ENCODE measurements at regions not wholly inside any gene's neighbourhood (a gene's known extent, or its start where the extent isn't known, plus 50 kb on each side); places are given as distances from the start of the nearest gene placed in this dataset.
A peak's percentile ranks its signal among the peaks of the same experiment; 100 is the strongest.
"Not testable (repeated sequence)": the region's sequence is repeated elsewhere in the genome, so short reads cannot be mapped to it uniquely, and the experiment has no call there.

DNA sequence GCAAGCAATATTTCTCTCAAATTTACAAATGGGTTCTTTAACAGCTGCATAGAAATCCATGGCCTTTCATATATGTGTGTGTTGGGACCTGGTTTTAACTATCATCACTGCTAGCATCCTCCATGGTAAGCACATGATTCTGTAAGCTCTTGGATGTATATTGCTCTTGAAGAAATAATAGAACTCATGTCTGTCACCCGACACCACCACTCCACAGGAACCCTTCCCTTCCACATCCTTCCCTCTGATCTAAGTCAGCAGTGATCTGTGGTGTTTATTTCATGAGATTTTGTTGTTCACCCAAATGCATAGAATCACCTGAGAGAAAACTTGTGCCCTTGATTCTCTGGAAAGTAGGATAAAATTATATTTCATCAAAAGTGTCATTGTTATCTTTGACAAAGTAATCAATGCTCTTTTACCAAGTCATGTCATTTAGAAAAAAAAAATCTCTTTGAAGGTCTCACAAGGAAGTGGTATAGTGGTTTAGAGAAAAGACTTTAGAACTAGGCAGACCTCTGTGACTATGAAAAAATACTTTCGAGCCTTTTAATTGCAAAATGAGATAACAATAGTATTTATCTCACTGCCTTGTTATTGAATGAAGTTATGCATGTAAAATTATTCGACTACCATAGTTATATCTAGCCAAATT, 649.8 kb upstream of the SLC35B3 start:
- no peaks in the 10 kb centered on the region for H3K36me3 ChIP-seq (replicated peaks; ENCODE audit: control insufficient read depth, insufficient read depth, low read length)
- no peak overlapping the region for H3K4me3 ChIP-seq (ENCODE audit: insufficient read depth, low read depth, low read length)
- no peaks in the 10 kb centered on the region for H3K27me3 ChIP-seq (ENCODE audit: control insufficient read depth, insufficient read depth, low read length)
- DNase-seq = peak; percentile 3

DNA sequence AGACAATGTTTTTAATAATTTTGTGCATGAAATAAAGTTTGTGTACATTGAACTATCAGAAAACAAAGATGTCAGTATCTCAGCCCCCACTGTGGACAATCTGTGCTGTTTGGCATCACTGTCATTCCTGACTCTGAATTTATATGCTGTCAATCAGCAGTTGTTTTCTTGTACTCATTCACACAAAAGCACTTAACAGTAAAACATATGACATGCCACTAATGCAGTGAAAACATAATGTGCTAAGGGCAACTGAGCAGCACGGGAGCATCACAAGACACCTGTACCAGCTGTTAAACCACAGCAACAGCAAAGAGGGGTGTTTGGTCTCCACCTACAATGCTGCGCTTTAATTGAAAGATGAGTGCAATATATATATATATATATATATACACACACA, 647.8 kb upstream of the SLC35B3 start:
- Histone ChIP-seq H3K36me3 (replicated peaks; ENCODE audit: control insufficient read depth, insufficient read depth, low read length) (no peaks in the 10 kb centered on the region), H3K4me3 (ENCODE audit: insufficient read depth, low read depth, low read length) (no peak overlapping the region), H3K27me3 (ENCODE audit: control insufficient read depth, insufficient read depth, low read length) (no peaks in the 10 kb centered on the region)
- no peak for DNase-seq

DNA sequence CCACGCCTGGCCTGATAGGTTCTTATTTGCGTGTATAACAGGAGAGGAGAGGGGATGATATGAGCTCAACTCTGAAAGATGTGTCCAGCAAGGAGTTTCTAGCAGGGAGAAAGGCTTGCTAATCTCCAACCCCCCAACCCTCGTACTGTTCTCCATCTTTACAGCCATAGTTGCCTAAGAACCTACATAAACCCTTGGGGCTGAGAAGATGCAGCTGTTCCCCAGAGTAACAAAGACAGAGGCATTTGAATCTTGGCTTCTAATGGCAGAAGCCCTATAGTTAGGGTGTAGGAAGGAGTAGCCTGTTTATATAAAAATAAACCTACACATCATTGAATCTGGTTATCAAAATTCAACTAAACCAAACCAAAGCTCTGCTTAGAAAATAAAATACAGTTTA, 631.4 kb upstream of the SLC35B3 start:
- no peaks in the 10 kb centered on the region for H3K27me3 ChIP-seq (ENCODE audit: control insufficient read depth, insufficient read depth, low read length)
- H3K4me3 ChIP-seq (ENCODE audit: insufficient read depth, low read depth, low read length) = no peak overlapping the region
- no peak for DNase-seq
- H3K36me3 ChIP-seq (replicated peaks; ENCODE audit: control insufficient read depth, insufficient read depth, low read length) = no peaks in the 10 kb centered on the region

DNA sequence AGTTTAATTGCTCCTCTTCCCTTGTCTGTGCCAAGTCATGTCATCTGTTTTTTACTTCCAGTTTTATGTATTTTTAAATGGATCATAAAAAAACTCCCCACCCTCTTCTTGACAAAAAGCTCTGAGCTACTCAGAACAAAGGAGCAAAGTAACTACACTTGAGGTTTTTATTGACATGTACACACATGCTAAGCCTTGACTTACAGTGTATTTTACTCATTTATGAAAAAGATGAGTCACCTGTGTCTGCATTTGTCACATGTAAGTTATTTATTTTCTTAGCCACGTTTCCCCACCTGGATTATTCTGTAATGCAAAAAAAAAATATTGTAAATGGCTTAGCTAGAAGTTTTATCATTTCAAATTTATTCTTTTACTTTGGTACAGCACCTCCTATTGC, 628.8 kb upstream of the SLC35B3 start:
- no peaks in the 10 kb centered on the region for H3K27me3 ChIP-seq (ENCODE audit: control insufficient read depth, insufficient read depth, low read length)
- no peaks in the 10 kb centered on the region for H3K36me3 ChIP-seq (replicated peaks; ENCODE audit: control insufficient read depth, insufficient read depth, low read length)
- DNase-seq = no peak
- H3K4me3 ChIP-seq (ENCODE audit: insufficient read depth, low read depth, low read length) = no peak overlapping the region

DNA sequence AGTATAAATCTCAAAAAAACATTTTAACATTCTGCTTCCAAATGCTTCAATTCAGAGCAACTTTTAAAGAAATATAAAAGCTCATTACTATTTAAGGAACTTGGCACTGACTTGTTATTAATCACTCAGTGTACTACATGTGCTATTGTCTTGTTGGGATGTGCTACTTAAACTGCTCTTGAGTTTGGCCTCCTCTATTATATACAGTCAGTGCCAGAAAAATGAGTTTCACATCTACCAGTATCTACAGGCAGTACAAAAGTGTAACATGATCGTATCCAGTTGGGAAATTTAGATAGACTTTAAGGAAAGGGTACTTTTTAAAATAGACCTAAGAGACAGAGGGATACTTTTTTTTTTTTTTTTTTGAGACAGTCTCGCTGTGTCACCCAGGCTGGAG, 627.3 kb upstream of the SLC35B3 start:
- no peak overlapping the region for H3K4me3 ChIP-seq (ENCODE audit: insufficient read depth, low read depth, low read length)
- no peaks in the 10 kb centered on the region for H3K27me3 ChIP-seq (ENCODE audit: control insufficient read depth, insufficient read depth, low read length)
- DNase-seq = no peak
- H3K36me3 ChIP-seq (replicated peaks; ENCODE audit: control insufficient read depth, insufficient read depth, low read length) = no peaks in the 10 kb centered on the region

DNA sequence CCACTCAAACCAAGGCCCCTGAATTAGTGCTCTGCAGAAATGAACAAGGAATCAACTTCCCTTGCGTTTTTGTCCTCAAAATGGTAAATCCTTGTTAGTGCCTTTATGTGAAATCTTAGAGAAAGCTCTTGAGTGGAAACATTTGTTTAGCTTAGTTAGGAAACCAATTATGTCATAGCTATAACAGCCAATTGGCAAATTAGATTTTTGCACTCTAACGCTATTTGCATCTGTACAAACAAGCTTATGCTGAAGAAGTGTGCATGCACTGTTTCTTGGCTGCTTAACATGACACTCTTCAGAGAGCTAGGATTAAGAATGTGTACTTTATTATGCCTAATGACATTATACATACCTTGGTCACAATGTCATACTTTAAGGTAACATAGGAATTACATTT, 622.6 kb upstream of the SLC35B3 start:
- Histone ChIP-seq H3K36me3 (replicated peaks; ENCODE audit: control insufficient read depth, insufficient read depth, low read length) (no peaks in the 10 kb centered on the region), H3K4me3 (ENCODE audit: insufficient read depth, low read depth, low read length) (no peak overlapping the region), H3K27me3 (ENCODE audit: control insufficient read depth, insufficient read depth, low read length) (no peaks in the 10 kb centered on the region)
- no peak for DNase-seq

DNA sequence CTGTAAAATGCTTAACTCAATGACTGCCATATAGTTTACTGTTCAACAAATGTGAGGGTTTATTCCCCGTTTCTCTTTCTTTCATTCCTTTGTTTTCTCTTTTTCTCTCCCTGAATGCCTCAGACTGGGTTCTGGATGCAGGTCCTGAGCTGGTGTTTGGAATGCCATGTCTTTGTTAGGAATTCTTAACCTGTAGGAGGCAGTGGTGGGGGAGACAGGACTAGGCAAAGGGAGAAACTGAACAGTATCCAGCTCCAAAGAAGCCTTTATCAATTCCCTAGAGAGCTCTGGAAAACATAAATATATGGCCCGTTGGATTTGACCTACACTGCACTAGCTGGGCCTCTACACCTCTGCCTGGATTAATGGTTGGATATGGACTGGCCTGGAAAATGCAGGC, 621.2 kb upstream of the SLC35B3 start:
- no peak for DNase-seq
- no peaks in the 10 kb centered on the region for H3K36me3 ChIP-seq (replicated peaks; ENCODE audit: control insufficient read depth, insufficient read depth, low read length)
- no peaks in the 10 kb centered on the region for H3K27me3 ChIP-seq (ENCODE audit: control insufficient read depth, insufficient read depth, low read length)
- H3K4me3 ChIP-seq (ENCODE audit: insufficient read depth, low read depth, low read length) = no peak overlapping the region

DNA sequence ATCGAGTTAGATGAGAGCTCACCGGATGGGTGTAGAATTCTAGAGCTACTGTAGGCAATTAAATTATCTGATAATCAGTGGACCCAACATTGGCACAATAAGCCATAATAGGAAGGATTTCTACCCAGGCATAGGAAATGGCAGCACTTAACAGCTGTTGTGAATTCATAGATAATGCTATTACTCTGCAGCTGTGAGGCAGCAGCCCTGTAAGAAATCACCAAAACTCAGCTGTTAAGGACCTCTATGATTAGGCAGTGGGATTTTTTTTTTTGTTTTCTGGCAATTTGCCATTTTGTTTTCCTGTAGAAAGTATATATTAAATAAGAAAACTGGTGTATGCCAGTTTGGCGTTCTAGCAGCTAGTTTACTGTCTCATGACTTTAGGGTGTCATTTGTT, 609.1 kb upstream of the SLC35B3 start:
- H3K4me3 ChIP-seq (ENCODE audit: insufficient read depth, low read depth, low read length) = no peak overlapping the region
- H3K27me3 ChIP-seq (ENCODE audit: control insufficient read depth, insufficient read depth, low read length) = no peaks in the 10 kb centered on the region
- no peak for DNase-seq
- no peaks in the 10 kb centered on the region for H3K36me3 ChIP-seq (replicated peaks; ENCODE audit: control insufficient read depth, insufficient read depth, low read length)

DNA sequence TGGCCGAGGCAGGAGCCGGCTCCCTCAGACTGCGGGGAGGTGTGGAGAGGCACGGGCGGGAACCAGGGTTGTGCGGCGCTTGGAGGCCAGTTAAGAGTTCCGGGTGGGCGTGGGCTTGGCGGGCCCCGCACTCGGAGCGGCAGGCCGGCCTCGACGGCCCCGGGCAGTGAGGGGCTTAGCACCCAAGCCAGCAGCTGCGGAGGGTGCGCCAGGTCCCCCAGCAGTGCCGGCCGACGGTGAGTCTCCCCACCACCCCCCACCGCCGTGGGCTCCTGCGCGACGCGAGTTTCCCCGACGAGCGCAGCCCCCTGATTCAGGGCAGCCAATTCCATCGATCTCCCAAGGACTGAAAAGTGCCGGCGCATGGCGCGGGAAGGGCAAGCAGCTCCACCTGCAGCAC, 605.4 kb upstream of the SLC35B3 start:
- DNase-seq = no peak
- Histone ChIP-seq H3K27me3 (ENCODE audit: control insufficient read depth, insufficient read depth, low read length) (no peaks in the 10 kb centered on the region), H3K4me3 (ENCODE audit: insufficient read depth, low read depth, low read length) (no peak overlapping the region), H3K36me3 (replicated peaks; ENCODE audit: control insufficient read depth, insufficient read depth, low read length) (no peaks in the 10 kb centered on the region)

DNA sequence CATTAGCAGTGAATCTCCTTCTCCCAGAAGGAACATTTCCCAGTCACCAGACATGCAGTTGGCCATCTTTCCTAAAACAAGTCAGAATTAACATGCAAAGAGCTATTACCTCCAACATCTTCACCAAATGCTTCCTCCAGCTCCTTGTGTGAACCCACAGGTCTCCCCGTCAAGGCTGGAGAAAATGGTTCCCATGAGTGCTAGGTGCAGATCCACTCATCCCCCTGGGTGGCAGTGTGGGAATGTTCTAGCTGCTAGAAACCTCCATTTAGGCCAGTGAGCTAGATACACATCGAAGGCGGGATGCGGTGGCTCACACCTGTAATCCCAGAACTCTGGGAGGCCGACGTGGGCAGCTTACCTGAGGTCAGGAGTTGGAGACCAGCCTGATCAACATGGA, 603.9 kb upstream of the SLC35B3 start:
- DNase-seq = no peak
- H3K4me3 ChIP-seq (ENCODE audit: insufficient read depth, low read depth, low read length) = no peak overlapping the region
- no peaks in the 10 kb centered on the region for H3K36me3 ChIP-seq (replicated peaks; ENCODE audit: control insufficient read depth, insufficient read depth, low read length)
- H3K27me3 ChIP-seq (ENCODE audit: control insufficient read depth, insufficient read depth, low read length) = no peaks in the 10 kb centered on the region

DNA sequence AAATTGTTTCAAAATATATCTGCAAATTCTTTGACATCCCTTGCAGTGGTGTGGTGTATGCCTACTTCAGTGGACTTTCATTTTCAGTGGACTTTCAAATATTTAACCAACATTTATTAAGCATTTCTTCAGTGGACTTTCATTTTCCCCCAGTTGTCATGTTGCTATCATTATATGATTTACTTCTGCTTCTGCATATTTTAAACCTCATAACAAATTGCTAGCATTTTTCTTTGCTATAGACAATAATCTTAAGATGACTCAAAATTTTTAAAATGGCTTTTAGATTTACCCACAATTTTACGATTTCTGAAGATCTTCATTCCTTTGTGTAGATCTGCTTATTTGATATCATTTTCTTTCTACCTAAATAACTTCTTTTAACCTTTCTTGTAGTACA, 592.7 kb upstream of the SLC35B3 start:
- Histone ChIP-seq H3K27me3 (ENCODE audit: control insufficient read depth, insufficient read depth, low read length) (no peaks in the 10 kb centered on the region), H3K36me3 (replicated peaks; ENCODE audit: control insufficient read depth, insufficient read depth, low read length) (no peaks in the 10 kb centered on the region), H3K4me3 (ENCODE audit: insufficient read depth, low read depth, low read length) (no peak overlapping the region)
- no peak for DNase-seq

DNA sequence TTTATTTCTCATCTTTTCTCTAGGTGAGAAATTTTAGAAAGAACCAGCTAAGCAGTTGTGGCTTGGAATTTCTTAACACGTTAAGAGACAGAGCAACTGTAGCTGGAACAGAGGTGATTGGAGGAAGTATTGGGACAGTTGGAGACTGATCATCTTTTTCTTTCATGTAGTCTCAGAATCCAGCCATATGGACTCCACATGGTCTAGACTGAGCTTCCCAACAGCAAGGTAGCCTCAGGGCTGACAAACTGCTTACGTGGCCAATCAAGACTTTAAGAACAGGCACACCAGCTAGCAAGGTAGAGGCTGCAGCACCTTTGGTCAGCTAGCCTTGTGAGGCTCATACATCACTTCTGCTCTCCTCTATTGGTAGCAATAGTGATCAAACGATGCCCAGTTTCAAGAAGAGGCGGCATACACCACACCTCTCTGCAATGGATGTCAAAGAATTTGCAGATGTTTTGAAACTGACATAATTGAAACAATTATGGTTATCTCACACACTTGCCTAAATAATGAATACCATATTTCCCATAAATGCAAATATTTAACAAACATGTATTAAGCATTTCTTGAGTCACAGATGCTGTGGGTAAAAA, 590.5 kb upstream of the SLC35B3 start:
- Histone ChIP-seq H3K27me3 (ENCODE audit: control insufficient read depth, insufficient read depth, low read length) (no peaks in the 10 kb centered on the region), H3K4me3 (ENCODE audit: insufficient read depth, low read depth, low read length) (no peak overlapping the region), H3K36me3 (replicated peaks; ENCODE audit: control insufficient read depth, insufficient read depth, low read length) (no peaks in the 10 kb centered on the region)
- no peak for DNase-seq

DNA sequence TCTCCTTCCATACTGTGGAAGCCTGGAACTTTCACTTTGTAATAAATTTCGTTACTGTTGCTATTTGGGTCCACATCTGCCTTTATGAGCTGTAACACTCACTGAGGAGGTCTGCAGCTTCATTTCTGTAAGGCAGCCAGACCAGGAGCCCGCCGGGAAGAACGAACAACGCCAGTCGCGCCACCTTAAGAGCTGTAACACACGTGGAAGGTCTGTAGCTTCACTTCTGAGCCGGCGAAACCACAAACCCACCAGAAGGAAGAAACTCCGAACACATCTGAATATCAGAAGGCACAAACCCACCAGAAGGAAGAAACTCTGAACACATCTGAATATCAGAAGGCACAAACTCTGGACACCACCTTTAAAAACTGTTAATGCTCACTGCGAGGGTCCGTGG, 589.9 kb upstream of the SLC35B3 start:
- no peak for DNase-seq
- Histone ChIP-seq H3K4me3 (ENCODE audit: insufficient read depth, low read depth, low read length) (no peak overlapping the region), H3K36me3 (replicated peaks; ENCODE audit: control insufficient read depth, insufficient read depth, low read length) (no peaks in the 10 kb centered on the region), H3K27me3 (ENCODE audit: control insufficient read depth, insufficient read depth, low read length) (no peaks in the 10 kb centered on the region)

DNA sequence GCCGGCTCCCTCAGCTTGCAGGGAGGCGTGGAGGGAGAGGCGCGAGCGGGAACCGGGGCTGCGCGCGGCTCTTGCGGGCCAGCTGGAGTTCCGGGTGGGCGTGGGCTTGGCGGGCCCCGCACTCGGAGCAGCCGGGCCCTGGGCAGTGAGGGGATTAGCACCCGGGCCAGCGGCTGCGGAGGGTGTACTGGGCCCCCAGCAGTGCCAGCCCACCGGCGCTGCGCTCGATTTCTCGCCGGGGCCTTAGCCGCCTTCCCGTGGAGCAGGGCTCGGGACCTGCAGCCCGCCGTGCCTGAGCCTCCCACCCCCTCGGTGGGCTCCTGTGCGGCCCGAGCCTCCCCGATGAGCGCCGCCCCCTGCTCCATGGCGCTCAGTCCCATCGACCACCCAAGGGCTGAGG, 588.9 kb upstream of the SLC35B3 start:
- not testable (repeated sequence) for DNase-seq; H3K36me3 ChIP-seq (replicated peaks; ENCODE audit: control insufficient read depth, insufficient read depth, low read length); H3K4me3 ChIP-seq (ENCODE audit: insufficient read depth, low read depth, low read length); H3K27me3 ChIP-seq (ENCODE audit: control insufficient read depth, insufficient read depth, low read length)

DNA sequence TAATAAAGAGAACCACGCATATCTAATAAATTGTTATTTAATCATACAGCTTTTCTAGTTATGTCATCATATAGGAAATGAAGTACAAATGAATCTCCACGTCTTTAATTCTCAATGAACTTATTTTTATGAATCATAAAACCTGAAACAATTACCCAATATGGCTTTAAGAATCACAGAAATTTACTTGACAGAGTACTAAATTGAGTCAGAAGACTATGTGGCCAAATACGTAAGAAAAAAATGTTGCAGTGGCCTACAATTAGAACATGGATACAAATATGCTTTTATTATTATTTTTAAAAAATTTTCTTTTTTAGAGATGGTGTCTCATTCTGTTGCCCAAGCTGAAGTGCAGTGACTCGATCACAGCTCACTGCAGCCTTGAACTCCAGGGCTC, 584.7 kb upstream of the SLC35B3 start:
- Histone ChIP-seq H3K36me3 (replicated peaks; ENCODE audit: control insufficient read depth, insufficient read depth, low read length) (no peaks in the 10 kb centered on the region), H3K27me3 (ENCODE audit: control insufficient read depth, insufficient read depth, low read length) (no peaks in the 10 kb centered on the region), H3K4me3 (ENCODE audit: insufficient read depth, low read depth, low read length) (no peak overlapping the region)
- DNase-seq = no peak

DNA sequence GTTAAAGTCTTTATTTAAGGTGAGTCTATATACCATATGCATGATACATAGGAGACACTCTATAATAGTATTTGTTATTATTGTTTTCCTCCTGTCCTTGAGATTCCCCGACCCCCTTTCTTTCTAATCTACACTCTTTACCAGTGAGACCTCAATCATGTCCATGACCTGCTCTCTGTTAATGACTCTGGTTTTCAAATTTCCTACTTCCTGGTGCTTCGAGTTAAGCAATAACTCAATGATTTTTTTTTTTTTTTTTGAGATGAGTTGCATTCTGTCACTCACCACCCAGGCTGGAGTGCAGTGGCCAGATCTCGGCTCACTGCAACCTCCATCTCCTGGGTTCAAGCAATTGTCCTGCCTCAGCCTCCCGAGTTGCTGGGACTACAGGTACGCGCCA, 574.6 kb upstream of the SLC35B3 start:
- DNase-seq = no peak
- Histone ChIP-seq H3K27me3 (ENCODE audit: control insufficient read depth, insufficient read depth, low read length) (no peaks in the 10 kb centered on the region), H3K36me3 (replicated peaks; ENCODE audit: control insufficient read depth, insufficient read depth, low read length) (no peaks in the 10 kb centered on the region), H3K4me3 (ENCODE audit: insufficient read depth, low read depth, low read length) (no peak overlapping the region)

All from H7 (cell line).